Choroid plexus epithelial cell (primary cell): ENCODE measurements at regions not wholly inside any gene's neighbourhood (a gene's known extent, or its start where the extent isn't known, plus 50 kb on each side); places are given as distances from the start of the nearest gene placed in this dataset.

Experiments used
- DNase-seq: peaks from one replicate; pipeline ENCODE4 v3.0.0-alpha.2; 2010; ENCODE audit warnings: low read depth
- H3K4me3 ChIP-seq: 2 replicates; pipeline ENCODE4 v1.5.1; 2011; ENCODE audit warnings: low read depth, mild to moderate bottlenecking, control low read depth, low read length, moderate library complexity
- CTCF ChIP-seq: conservative IDR thresholded peaks from 2 replicates; pipeline ENCODE4 v1.5.1; 2011; ENCODE audit warnings: low read depth, mild to moderate bottlenecking, control low read depth, inconsistent platforms, low read length, moderate library complexity

GRCh38 chr5:73997960-73998359, 372.0 kb downstream of the ARHGEF28 start:
- DNase-seq: peak; percentile 9
- H3K4me3 ChIP-seq: no peak overlapping the region
- no peak for TF ChIP-seq CTCF

- no peak overlapping the region for H3K4me3 ChIP-seq
- DNase-seq: no peak
- TF ChIP-seq CTCF: no peak
Measured at GRCh38 chr5:73996151-73996755, 370.3 kb downstream of the ARHGEF28 start.

- TF ChIP-seq CTCF: peak; percentile 16
- H3K4me3 ChIP-seq: no peak overlapping the region
- peak; percentile 9 for DNase-seq
Measured at GRCh38 chr5:73994963-73995362, 369.0 kb downstream of the ARHGEF28 start.
